ENCODE measurements at regions not wholly inside any gene's neighbourhood (a gene's known extent, or its start where the extent isn't known, plus 50 kb on each side); places are given as distances from the start of the nearest gene placed in this dataset.
"Not testable (repeated sequence)": the region's sequence is repeated elsewhere in the genome, so short reads cannot be mapped to it uniquely, and the experiment has no call there.

- Histone ChIP-seq H3K4me1 (no peaks in the 10 kb centered on the region), H3K27me3 (no peaks in the 10 kb centered on the region), H3K9me3 (no peaks in the 10 kb centered on the region), H3K27ac (no peak overlapping the region), H3K4me3 (no peak overlapping the region), H3K36me3 (no peaks in the 10 kb centered on the region)
- TF ChIP-seq CTCF (IDR thresholded peaks at IDR 0.05) (no peak), POLR2A (IDR thresholded peaks at IDR 0.05) (no peak)
- no peak for DNase-seq
These were observed 107.9 kb upstream of the GBE1 start for GRCh38 chr3:81869382-81869781.

GRCh38 chr3:81868597-81868996, 107.2 kb upstream of the GBE1 start:
- TF ChIP-seq CTCF (IDR thresholded peaks at IDR 0.05) (no peak), POLR2A (IDR thresholded peaks at IDR 0.05) (no peak)
- Histone ChIP-seq H3K36me3 (no peaks in the 10 kb centered on the region), H3K9me3 (no peaks in the 10 kb centered on the region), H3K27me3 (no peaks in the 10 kb centered on the region), H3K27ac (no peak overlapping the region), H3K4me3 (no peak overlapping the region), H3K4me1 (no peaks in the 10 kb centered on the region)
- DNase-seq: no peak

- H3K27me3 ChIP-seq: no peaks in the 10 kb centered on the region
- no peaks in the 10 kb centered on the region for H3K36me3 ChIP-seq
- H3K4me1 ChIP-seq: no peaks in the 10 kb centered on the region
- H3K4me3 ChIP-seq: no peak overlapping the region
- TF ChIP-seq POLR2A (IDR thresholded peaks at IDR 0.05) (no peak), CTCF (IDR thresholded peaks at IDR 0.05) (no peak)
- no peaks in the 10 kb centered on the region for H3K9me3 ChIP-seq
- DNase-seq: no peak
- H3K27ac ChIP-seq: no peak overlapping the region
These were observed 106.4 kb upstream of the GBE1 start for GRCh38 chr3:81867875-81868274.

GRCh38 chr3:81865164-81865563, 103.7 kb upstream of the GBE1 start:
- not testable (repeated sequence) for DNase-seq, H3K36me3 ChIP-seq, H3K4me3 ChIP-seq, H3K9me3 ChIP-seq, H3K4me1 ChIP-seq, H3K27ac ChIP-seq, H3K27me3 ChIP-seq

- DNase-seq: no peak
- TF ChIP-seq POLR2A (IDR thresholded peaks at IDR 0.05): no peak
- TF ChIP-seq CTCF (IDR thresholded peaks at IDR 0.05): no peak
- Histone ChIP-seq H3K9me3 (no peaks in the 10 kb centered on the region), H3K36me3 (no peaks in the 10 kb centered on the region), H3K27me3 (no peaks in the 10 kb centered on the region), H3K4me3 (no peak overlapping the region), H3K4me1 (no peaks in the 10 kb centered on the region), H3K27ac (no peak overlapping the region)
These were observed 102.8 kb upstream of the GBE1 start for GRCh38 chr3:81864272-81864671.

- no peaks in the 10 kb centered on the region for H3K36me3 ChIP-seq
- H3K27ac ChIP-seq: no peak overlapping the region
- DNase-seq: no peak
- no peak overlapping the region for H3K4me3 ChIP-seq
- TF ChIP-seq POLR2A (IDR thresholded peaks at IDR 0.05) (no peak), CTCF (IDR thresholded peaks at IDR 0.05) (no peak)
- H3K27me3 ChIP-seq: no peaks in the 10 kb centered on the region
- no peaks in the 10 kb centered on the region for H3K4me1 ChIP-seq
- no peaks in the 10 kb centered on the region for H3K9me3 ChIP-seq
These were observed 102.3 kb upstream of the GBE1 start for GRCh38 chr3:81863756-81864155.

Measured in Peyer's patch (tissue), 4 donors.